Thymus (tissue), 11 donors: ENCODE measurements at regions not wholly inside any gene's neighbourhood (a gene's known extent, or its start where the extent isn't known, plus 50 kb on each side); places are given as distances from the start of the nearest gene placed in this dataset.

ENCODE experiments used
- DNase-seq, 9 donors: peaks; one replicate each; pipeline ENCODE4 v3.0.0-alpha.2; 2013; ENCODE audit warnings: low spot score in 9 of 9, low read depth in 6 of 9, missing footprints in 1 of 9
- H3K27ac ChIP-seq, 2 donors: one replicate each; pipeline ENCODE4 v1.5.1; 2013; ENCODE audit warnings: control low read depth in 1 of 2, low read depth in 1 of 2, low read length in 1 of 2, mild to moderate bottlenecking in 1 of 2, moderate library complexity in 1 of 2
- H3K27me3 ChIP-seq, 2 donors: one replicate each; pipeline ENCODE4 v1.5.1; 2013; ENCODE audit warnings: low read length in 1 of 2; ENCODE audit not compliant: control insufficient read depth in 2 of 2, insufficient read depth in 1 of 2
- H3K36me3 ChIP-seq, 2 donors: one replicate each; pipeline ENCODE4 v1.5.1; 2013; ENCODE audit warnings: low read length in 1 of 2, mild to moderate bottlenecking in 1 of 2, moderate library complexity in 1 of 2; ENCODE audit not compliant: control insufficient read depth in 2 of 2, insufficient read depth in 2 of 2
- H3K4me1 ChIP-seq, 2 donors: one replicate each; pipeline ENCODE4 v1.5.1; 2013; ENCODE audit warnings: low read length in 2 of 2; ENCODE audit not compliant: control insufficient read depth in 2 of 2, insufficient read depth in 2 of 2
- H3K4me3 ChIP-seq, 2 donors: one replicate each; pipeline ENCODE4 v1.5.1; 2013; ENCODE audit warnings: low read length in 2 of 2, control low read depth in 1 of 2, mild to moderate bottlenecking in 1 of 2
- H3K9me3 ChIP-seq, 2 donors: one replicate each; pipeline ENCODE4 v1.5.1; 2013; ENCODE audit warnings: low read length in 1 of 2, mild to moderate bottlenecking in 1 of 2; ENCODE audit not compliant: control insufficient read depth in 2 of 2, insufficient read depth in 1 of 2
- WGBS: extraction: QIAGEN DNeasy Blood & Tissue Kit; methylation state at CpG from one replicate; pipeline ENCODE4 v1.1.7; 2013; 5-methylcytosine and 5-hydroxymethylcytosine counted together
- donor health status: healthy.

- Histone ChIP-seq H3K27me3 (no peaks in the 10 kb centered on the region), H3K9me3 (no peaks in the 10 kb centered on the region), H3K27ac (no peak overlapping the region), H3K4me3 (no peak overlapping the region), H3K36me3 (no peaks in the 10 kb centered on the region), H3K4me1 (no peaks in the 10 kb centered on the region)
- 40% methylated on average over 2 of the region's 2 CpGs for WGBS
- DNase-seq = no peak
These were observed 144.6 kb upstream of the EDNRA start for GRCh38 chr4:147336252-147336651.

GRCh38 chr4:147339100-147339499 is 141.8 kb upstream of the EDNRA start:
- no peak for DNase-seq
- Histone ChIP-seq H3K36me3 (no peaks in the 10 kb centered on the region), H3K27ac (no peak overlapping the region), H3K9me3 (no peaks in the 10 kb centered on the region), H3K27me3 (no peaks in the 10 kb centered on the region), H3K4me3 (no peak overlapping the region), H3K4me1 (no peaks in the 10 kb centered on the region)
- 88% methylated on average over 4 of the region's 4 CpGs for WGBS

GRCh38 chr4:147340111-147340510 is 140.8 kb upstream of the EDNRA start:
- no peaks in the 10 kb centered on the region for H3K4me1 ChIP-seq
- no peaks in the 10 kb centered on the region for H3K36me3 ChIP-seq
- H3K4me3 ChIP-seq = no peak overlapping the region
- DNase-seq = no peak
- H3K27me3 ChIP-seq = no peaks in the 10 kb centered on the region
- no peaks in the 10 kb centered on the region for H3K9me3 ChIP-seq
- WGBS = 96% methylated on average over 1 of the region's 1 CpG
- no peak overlapping the region for H3K27ac ChIP-seq

GRCh38 chr4:147340591-147341120 is 140.2 kb upstream of the EDNRA start:
- no peaks in the 10 kb centered on the region for H3K9me3 ChIP-seq
- WGBS = 65% methylated on average over 3 of the region's 3 CpGs
- H3K4me1 ChIP-seq = no peaks in the 10 kb centered on the region
- H3K4me3 ChIP-seq = no peak overlapping the region
- no peak overlapping the region for H3K27ac ChIP-seq
- DNase-seq = no peak
- no peaks in the 10 kb centered on the region for H3K36me3 ChIP-seq
- H3K27me3 ChIP-seq = no peaks in the 10 kb centered on the region

GRCh38 chr4:147343692-147344091 is 137.2 kb upstream of the EDNRA start:
- no peaks in the 10 kb centered on the region for H3K4me1 ChIP-seq
- no peak for DNase-seq
- no peak overlapping the region for H3K27ac ChIP-seq
- no peak overlapping the region for H3K4me3 ChIP-seq
- 81% methylated on average over 1 of the region's 1 CpG for WGBS
- no peaks in the 10 kb centered on the region for H3K36me3 ChIP-seq
- no peaks in the 10 kb centered on the region for H3K9me3 ChIP-seq
- H3K27me3 ChIP-seq = no peaks in the 10 kb centered on the region

GRCh38 chr4:147345662-147346061 is 135.2 kb upstream of the EDNRA start:
- no peak for DNase-seq
- H3K27me3 ChIP-seq = no peaks in the 10 kb centered on the region
- H3K36me3 ChIP-seq = no peaks in the 10 kb centered on the region
- H3K27ac ChIP-seq = no peak overlapping the region
- H3K4me3 ChIP-seq = no peak overlapping the region
- no peaks in the 10 kb centered on the region for H3K4me1 ChIP-seq
- 68% methylated on average over 1 of the region's 1 CpG for WGBS
- H3K9me3 ChIP-seq = no peaks in the 10 kb centered on the region

GRCh38 chr4:147347217-147347616 is 133.7 kb upstream of the EDNRA start:
- H3K27ac ChIP-seq = no peak overlapping the region
- H3K4me1 ChIP-seq = no peaks in the 10 kb centered on the region
- H3K27me3 ChIP-seq = no peaks in the 10 kb centered on the region
- H3K4me3 ChIP-seq = no peak overlapping the region
- H3K9me3 ChIP-seq = no peaks in the 10 kb centered on the region
- no peaks in the 10 kb centered on the region for H3K36me3 ChIP-seq
- WGBS = 96% methylated on average over 8 of the region's 8 CpGs
- DNase-seq = no peak

- no peaks in the 10 kb centered on the region for H3K36me3 ChIP-seq
- H3K4me1 ChIP-seq = no peaks in the 10 kb centered on the region
- H3K27ac ChIP-seq = no peak overlapping the region
- H3K9me3 ChIP-seq = no peaks in the 10 kb centered on the region
- H3K4me3 ChIP-seq = no peak overlapping the region
- no peaks in the 10 kb centered on the region for H3K27me3 ChIP-seq
- no peak for DNase-seq
- WGBS = 82% methylated on average over 3 of the region's 3 CpGs
These were observed 131.7 kb upstream of the EDNRA start for GRCh38 chr4:147349193-147349592.

GRCh38 chr4:147351083-147351787 is 129.7 kb upstream of the EDNRA start:
- 97% methylated on average over 5 of the region's 5 CpGs for WGBS
- H3K4me1 ChIP-seq = no peaks in the 10 kb centered on the region
- H3K36me3 ChIP-seq = no peaks in the 10 kb centered on the region
- no peaks in the 10 kb centered on the region for H3K27me3 ChIP-seq
- no peak overlapping the region for H3K27ac ChIP-seq
- no peak for DNase-seq
- H3K4me3 ChIP-seq = no peak overlapping the region
- H3K9me3 ChIP-seq = no peaks in the 10 kb centered on the region
